ENCODE measurements at regions not wholly inside any gene's neighbourhood (a gene's known extent, or its start where the extent isn't known, plus 50 kb on each side); places are given as distances from the start of the nearest gene placed in this dataset.

DNA sequence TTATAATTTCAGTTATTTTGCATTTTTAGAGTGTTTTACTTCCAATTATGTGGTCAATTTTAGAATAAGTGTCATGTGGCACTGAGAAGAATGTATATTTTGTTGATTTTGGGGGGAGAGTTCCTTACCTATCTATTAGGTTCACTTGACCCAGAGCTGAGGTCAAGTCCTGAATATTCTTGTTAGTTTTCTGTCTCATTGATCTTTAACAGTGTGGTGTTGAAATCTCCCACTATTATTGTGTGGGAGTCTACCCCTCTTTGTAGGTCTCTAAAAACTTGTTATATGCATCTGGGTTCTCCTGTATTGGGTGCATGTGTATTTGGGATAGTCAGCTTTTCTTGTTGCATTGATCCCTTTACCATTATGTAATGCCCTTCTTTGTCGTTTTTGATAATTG lies 127.0 kb upstream of the ZDHHC15 start:
- H3K9me1 ChIP-seq (ENCODE audit: control insufficient read depth, insufficient read depth, low read length), result no peaks in the 10 kb centered on the region
- no peak overlapping the region for H3K9ac ChIP-seq (ENCODE audit: insufficient read depth in 1 of 2, low read depth in 2 of 2, low read length in 2 of 2)
- H3K27me3 ChIP-seq (ENCODE audit: control insufficient read depth in 2 of 2, insufficient read depth in 2 of 2, low read length in 2 of 2), result no peaks in the 10 kb centered on the region
- intact Hi-C loops (cut with micrococcal nuclease), result no loop called here
- POLR2A ChIA-PET, result no interaction called here
- no peaks in the 10 kb centered on the region for H3K79me2 ChIP-seq (ENCODE audit: control insufficient read depth, insufficient read depth, low read length)
- H2AFZ ChIP-seq (ENCODE audit: low read depth, low read length), result no peak overlapping the region
- CTCF ChIA-PET (ENCODE audit: low intra/inter-chr PET ratio), result no interaction called here
- no peaks in the 10 kb centered on the region for H3K9me3 ChIP-seq (replicated peaks; ENCODE audit: control insufficient read depth, insufficient read depth, low read depth, low read length)
- no peak for ATAC-seq
- TF ChIP-seq ETV1 (tag; conservative IDR thresholded peaks at IDR 0.05; ENCODE audit: low read depth), result no peak
- TF ChIP-seq TARDBP (IDR thresholded peaks at IDR 0.05), result no peak
- TF ChIP-seq TOE1 (IDR thresholded peaks at IDR 0.05; ENCODE audit: borderline replicate concordance), result no peak
- TF ChIP-seq TOE1 (CRISPR knock-in tag; IDR thresholded peaks at IDR 0.05; ENCODE audit: borderline replicate concordance, low read depth), result no peak
- no peak for TF ChIP-seq FOS (IDR thresholded peaks at IDR 0.05; ENCODE audit: extremely low read depth, insufficient read length)
- TF ChIP-seq ZNF121 (CRISPR knock-in tag; conservative IDR thresholded peaks at IDR 0.05), result no peak
- TF ChIP-seq, protein P1, sequence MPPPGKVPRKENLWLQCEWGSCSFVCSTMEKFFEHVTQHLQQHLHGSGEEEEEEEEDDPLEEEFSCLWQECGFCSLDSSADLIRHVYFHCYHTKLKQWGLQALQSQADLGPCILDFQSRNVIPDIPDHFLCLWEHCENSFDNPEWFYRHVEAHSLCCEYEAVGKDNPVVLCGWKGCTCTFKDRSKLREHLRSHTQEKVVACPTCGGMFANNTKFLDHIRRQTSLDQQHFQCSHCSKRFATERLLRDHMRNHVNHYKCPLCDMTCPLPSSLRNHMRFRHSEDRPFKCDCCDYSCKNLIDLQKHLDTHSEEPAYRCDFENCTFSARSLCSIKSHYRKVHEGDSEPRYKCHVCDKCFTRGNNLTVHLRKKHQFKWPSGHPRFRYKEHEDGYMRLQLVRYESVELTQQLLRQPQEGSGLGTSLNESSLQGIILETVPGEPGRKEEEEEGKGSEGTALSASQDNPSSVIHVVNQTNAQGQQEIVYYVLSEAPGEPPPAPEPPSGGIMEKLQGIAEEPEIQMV (tag; conservative IDR thresholded peaks at IDR 0.05; ENCODE audit: low read depth), result no peak
- TF ChIP-seq, protein P2, sequence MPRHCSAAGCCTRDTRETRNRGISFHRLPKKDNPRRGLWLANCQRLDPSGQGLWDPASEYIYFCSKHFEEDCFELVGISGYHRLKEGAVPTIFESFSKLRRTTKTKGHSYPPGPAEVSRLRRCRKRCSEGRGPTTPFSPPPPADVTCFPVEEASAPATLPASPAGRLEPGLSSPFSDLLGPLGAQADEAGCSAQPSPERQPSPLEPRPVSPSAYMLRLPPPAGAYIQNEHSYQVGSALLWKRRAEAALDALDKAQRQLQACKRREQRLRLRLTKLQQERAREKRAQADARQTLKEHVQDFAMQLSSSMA (CRISPR knock-in tag; IDR thresholded peaks at IDR 0.05), result no peak
- no peak for TF ChIP-seq HMG20B (CRISPR knock-in tag; IDR thresholded peaks at IDR 0.05)
- no peak for TF ChIP-seq ZNF316 (IDR thresholded peaks at IDR 0.05)
- no peak for TF ChIP-seq TCF3 (CRISPR knock-in tag; IDR thresholded peaks at IDR 0.05)
- no peak for TF ChIP-seq ZNF584 (CRISPR knock-in tag; IDR thresholded peaks at IDR 0.05; ENCODE audit: low read depth)
- TF ChIP-seq, protein P3, sequence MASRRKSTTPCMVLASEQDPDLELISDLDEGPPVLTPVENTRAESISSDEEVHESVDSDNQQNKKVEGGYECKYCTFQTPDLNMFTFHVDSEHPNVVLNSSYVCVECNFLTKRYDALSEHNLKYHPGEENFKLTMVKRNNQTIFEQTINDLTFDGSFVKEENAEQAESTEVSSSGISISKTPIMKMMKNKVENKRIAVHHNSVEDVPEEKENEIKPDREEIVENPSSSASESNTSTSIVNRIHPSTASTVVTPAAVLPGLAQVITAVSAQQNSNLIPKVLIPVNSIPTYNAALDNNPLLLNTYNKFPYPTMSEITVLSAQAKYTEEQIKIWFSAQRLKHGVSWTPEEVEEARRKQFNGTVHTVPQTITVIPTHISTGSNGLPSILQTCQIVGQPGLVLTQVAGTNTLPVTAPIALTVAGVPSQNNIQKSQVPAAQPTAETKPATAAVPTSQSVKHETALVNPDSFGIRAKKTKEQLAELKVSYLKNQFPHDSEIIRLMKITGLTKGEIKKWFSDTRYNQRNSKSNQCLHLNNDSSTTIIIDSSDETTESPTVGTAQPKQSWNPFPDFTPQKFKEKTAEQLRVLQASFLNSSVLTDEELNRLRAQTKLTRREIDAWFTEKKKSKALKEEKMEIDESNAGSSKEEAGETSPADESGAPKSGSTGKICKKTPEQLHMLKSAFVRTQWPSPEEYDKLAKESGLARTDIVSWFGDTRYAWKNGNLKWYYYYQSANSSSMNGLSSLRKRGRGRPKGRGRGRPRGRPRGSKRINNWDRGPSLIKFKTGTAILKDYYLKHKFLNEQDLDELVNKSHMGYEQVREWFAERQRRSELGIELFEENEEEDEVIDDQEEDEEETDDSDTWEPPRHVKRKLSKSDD (conservative IDR thresholded peaks at IDR 0.05; ENCODE audit: low read length), result no peak
- no peak for TF ChIP-seq CHD2 (IDR thresholded peaks at IDR 0.05; ENCODE audit: low read depth, low read length)
- no peak for TF ChIP-seq NFATC3 (IDR thresholded peaks at IDR 0.05)
- no peak for TF ChIP-seq NFIC (IDR thresholded peaks at IDR 0.05)
- FAIRE-seq, result no peak
- H3K4me3 ChIP-seq, result no peak overlapping the region
- no peak for DNase-seq (ENCODE audit: extremely low read depth in 1 of 4, low spot score in 3 of 4)
- H3K27ac ChIP-seq (ENCODE audit: extremely low read depth, low read depth, low read length), result no peak overlapping the region
- in situ Hi-C loops (cut with MboI), result no loop called here
- H3K4me2 ChIP-seq (ENCODE audit: insufficient read depth, low read length), result no peak overlapping the region
- BruUV-seq (replicated peaks), result no TSS peak
- no peaks in the 10 kb centered on the region for H3K4me1 ChIP-seq (replicated peaks in 1 of 2; ENCODE audit: control insufficient read depth in 2 of 2, insufficient read depth in 2 of 2, low read length in 2 of 2)
- H3K36me3 ChIP-seq (ENCODE audit: control insufficient read depth, insufficient read depth, low read length), result no peaks in the 10 kb centered on the region
- H4K20me1 ChIP-seq (replicated peaks; ENCODE audit: control insufficient read depth, insufficient read depth, low read length), result no peaks in the 10 kb centered on the region
- WGBS (ENCODE audit: insufficient coverage, low coverage, missing lambda C conversion rate), result 0% methylated on average over 1 of the region's 1 CpG

Measured in K562 (cell line).